ENCODE measurements at regions not wholly inside any gene's neighbourhood (a gene's known extent, or its start where the extent isn't known, plus 50 kb on each side); places are given as distances from the start of the nearest gene placed in this dataset.

DNA sequence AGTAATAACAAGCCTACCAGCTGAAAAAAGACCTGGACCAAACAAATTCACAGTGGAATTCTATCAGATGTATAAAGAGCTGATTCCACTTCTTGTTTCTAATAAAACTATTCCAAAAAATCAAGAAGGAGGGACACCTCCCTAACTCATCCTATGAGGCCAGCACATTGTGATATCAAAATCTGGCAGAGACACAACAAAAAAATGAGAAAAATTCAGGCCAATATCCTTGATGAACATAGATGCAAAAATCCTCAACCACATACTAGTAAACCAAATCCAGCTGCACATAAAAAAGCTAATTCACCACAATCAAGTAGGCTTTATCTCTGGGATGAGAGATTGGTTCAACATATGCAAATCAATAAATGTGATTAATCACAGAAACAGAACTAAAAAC, 147.9 kb upstream of the NEIL3 start:
- TF ChIP-seq, protein P1, sequence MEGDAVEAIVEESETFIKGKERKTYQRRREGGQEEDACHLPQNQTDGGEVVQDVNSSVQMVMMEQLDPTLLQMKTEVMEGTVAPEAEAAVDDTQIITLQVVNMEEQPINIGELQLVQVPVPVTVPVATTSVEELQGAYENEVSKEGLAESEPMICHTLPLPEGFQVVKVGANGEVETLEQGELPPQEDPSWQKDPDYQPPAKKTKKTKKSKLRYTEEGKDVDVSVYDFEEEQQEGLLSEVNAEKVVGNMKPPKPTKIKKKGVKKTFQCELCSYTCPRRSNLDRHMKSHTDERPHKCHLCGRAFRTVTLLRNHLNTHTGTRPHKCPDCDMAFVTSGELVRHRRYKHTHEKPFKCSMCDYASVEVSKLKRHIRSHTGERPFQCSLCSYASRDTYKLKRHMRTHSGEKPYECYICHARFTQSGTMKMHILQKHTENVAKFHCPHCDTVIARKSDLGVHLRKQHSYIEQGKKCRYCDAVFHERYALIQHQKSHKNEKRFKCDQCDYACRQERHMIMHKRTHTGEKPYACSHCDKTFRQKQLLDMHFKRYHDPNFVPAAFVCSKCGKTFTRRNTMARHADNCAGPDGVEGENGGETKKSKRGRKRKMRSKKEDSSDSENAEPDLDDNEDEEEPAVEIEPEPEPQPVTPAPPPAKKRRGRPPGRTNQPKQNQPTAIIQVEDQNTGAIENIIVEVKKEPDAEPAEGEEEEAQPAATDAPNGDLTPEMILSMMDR (IDR thresholded peaks at IDR 0.05): no peak
- TF ChIP-seq POLR2A (IDR thresholded peaks at IDR 0.05) (no peak), POLR2AphosphoS5 (IDR thresholded peaks at IDR 0.05) (no peak)
